GM12872 (cell line): ENCODE measurements at regions not wholly inside any gene's neighbourhood (a gene's known extent, or its start where the extent isn't known, plus 50 kb on each side); places are given as distances from the start of the nearest gene placed in this dataset.

Experiments used
- TF ChIP-seq, protein P1 (sequence below): IDR thresholded peaks from 3 replicates; pipeline ENCODE4 v1.5.1; 2011; ENCODE audit warnings: low read depth, mild to moderate bottlenecking, low read length, moderate library complexity; ENCODE audit not compliant: insufficient read depth

DNA sequence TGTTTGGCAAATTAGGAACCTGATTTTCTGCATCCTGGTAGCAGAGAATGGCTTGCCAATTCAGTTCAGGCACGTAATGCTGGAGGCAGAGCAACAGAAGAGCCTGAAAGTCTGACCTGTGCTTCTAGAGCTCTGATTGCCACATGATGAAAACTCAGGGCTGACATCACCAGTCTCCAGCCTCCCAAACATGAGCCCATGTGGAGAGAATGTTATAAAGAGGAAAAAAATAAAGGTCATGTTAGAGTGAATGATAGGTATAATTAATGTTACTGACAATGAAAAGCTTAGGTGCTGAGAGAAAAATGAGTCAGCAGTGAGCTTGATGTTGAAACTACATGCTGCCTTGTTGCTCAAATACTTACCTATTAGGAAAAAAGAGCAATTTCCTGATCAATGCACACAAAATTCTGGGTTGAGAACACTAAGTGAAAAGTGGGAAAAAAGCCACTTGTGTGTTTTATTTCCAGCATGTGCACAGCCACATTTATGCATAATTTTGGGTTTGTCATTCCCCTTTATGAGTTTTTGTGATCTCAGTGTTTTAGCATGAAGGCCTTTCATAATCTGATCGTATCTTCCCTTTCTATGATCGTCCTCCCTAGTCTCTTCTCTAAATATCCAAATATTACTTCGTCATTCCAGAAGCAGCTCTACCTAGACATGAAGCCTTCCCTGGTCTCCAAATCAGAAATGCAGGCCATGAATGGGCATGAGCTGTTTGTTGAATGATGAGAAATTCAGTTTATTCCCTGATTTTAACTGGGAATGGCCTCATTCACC lies 113.3 kb upstream of the CPEB2 start:
- TF ChIP-seq, protein P1, sequence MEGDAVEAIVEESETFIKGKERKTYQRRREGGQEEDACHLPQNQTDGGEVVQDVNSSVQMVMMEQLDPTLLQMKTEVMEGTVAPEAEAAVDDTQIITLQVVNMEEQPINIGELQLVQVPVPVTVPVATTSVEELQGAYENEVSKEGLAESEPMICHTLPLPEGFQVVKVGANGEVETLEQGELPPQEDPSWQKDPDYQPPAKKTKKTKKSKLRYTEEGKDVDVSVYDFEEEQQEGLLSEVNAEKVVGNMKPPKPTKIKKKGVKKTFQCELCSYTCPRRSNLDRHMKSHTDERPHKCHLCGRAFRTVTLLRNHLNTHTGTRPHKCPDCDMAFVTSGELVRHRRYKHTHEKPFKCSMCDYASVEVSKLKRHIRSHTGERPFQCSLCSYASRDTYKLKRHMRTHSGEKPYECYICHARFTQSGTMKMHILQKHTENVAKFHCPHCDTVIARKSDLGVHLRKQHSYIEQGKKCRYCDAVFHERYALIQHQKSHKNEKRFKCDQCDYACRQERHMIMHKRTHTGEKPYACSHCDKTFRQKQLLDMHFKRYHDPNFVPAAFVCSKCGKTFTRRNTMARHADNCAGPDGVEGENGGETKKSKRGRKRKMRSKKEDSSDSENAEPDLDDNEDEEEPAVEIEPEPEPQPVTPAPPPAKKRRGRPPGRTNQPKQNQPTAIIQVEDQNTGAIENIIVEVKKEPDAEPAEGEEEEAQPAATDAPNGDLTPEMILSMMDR: no peak

DNA sequence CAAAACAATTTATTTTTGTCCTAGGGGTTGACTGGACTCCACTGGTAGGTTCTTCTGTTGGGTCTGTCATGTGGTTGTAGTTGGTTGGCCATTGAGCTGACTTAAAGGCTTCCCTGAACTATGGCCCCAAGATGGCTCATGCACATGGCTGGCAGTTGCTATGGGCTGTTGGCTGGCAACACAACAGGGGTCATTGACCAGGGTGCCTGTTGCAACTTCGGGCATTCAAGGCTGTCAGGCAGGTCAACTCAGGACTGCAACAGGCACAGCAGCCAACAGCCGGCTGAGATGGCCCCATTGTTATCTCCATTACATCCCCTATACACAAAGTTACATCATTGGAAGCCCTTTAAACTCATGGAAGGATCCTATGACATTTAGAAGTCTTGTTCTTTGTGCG lies 109.7 kb upstream of the CPEB2 start:
- TF ChIP-seq, protein P1: no peak

DNA sequence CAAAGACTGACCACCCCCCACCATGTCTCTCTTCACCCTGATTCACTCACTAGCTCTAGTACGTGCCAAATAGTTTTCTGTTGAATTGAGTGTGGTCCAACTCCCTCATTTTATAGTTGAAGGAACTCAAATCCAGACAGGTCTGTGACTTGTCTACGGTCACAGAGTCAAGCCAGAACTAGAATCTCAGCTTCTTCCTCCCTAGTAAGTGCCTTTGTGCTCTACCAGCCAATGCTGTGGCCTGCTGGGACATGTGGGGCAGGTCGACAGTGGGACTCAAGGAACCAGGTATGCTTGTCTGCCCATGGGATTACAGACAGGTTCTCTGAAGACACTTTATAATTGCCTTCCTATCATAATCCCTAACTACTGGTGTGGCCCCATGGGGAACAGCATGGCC lies 108.6 kb upstream of the CPEB2 start:
- TF ChIP-seq, protein P1: no peak

DNA sequence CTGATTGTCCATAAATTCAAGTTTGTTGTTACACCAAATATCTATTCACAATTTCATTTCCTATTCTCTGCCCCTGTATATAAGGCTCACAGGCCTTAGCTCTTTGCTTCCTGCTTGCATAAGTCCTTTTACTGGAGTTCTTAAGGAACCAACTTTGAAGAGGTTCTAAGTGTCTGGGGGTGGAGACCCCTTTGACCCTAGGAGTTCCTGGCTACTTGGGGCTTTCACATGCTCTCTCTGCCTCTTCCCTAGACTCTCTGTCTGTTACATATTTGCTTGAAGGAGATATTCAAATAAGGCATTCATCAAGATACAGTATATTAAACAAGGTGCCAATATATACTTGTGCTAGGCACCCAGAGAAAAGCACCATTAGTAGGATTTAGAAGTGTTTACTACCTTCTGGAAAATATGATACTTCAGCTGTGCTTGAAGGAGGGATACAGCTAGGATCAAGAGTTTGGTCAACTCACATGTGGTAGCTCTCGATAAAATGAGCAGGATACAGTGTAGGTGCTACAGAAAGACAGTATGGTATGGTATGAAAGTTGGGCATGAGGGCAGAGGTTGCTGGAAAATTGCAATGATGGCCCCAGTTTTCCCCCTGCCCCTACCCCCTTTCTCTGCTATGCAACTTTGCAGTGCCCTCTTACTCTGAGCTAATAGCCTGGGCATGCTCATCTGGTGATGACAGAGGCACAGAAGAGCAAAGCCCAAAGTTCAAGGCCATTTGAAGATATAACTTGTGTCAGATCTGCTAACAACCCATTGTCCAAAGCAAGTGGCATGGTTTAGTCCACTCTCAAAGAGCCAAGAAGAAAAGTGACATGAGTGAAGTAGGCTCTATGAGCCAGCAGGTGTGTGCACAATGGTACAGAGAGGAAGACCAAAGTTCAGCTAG lies 107.6 kb upstream of the CPEB2 start:
- TF ChIP-seq, protein P1: no peak

DNA sequence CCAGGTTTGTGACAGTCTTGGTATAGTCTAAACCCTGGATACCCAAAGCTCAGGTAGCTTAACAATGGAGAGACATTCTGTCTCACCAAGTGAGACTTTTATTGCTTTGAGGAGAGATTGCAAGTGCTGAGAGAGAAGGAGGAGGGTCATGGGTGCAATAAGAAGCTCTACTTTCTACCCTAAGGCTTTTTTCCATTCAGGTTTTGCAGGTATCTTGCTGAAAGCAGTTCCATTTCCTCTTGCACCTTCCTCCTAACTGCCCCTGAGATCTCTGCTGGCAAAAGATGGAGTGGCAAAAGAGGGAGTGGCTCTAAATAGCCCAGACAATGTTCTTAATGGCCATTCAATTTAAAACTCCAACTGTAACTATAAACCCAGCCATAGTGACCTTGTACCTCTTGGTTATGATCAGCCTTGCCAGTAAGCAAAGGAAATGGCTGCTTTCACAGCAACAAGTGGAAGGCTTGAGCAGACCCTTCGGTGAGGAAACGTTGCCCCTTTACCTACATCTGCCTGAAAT lies 105.6 kb upstream of the CPEB2 start:
- TF ChIP-seq, protein P1: no peak

DNA sequence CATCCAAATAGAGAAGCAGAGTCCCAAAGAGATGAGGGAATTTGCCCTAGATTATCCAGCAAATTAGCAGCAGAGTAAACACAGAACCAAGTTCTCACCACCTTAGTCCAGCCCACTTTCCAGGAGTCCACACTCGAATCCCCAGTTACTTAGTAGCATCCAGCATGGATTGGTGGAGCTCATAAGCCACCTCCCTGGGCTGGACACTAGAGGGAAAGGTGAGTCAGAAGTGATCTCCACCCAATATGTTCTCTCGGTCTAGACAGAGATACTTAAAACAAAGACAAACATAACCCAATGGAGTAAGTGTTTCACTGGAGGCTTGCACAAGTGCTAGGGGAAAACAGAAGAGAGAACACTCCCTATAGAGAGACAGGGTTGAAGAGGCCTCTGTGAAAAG lies 105.1 kb upstream of the CPEB2 start:
- TF ChIP-seq, protein P1: no peak

DNA sequence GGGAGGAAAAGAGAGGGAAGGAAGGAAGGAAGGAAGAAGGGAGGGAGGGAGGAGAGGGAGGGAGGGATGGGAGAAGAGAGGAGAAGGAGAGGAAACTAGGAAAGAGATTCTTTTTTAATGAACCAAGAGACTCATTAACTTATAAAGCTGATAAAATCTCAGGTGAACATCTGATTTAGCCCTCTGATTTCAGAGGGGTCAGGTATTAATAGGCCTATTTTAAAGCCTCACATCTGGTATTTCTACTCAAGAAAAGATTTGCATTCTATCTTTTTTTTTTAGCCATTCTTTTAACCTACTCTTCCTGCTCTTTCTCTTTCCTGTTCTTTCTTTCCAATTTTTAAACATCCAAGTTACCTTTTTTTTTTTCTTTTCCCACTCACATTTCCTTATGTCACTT lies 103.3 kb upstream of the CPEB2 start:
- TF ChIP-seq, protein P1: no peak
